NCI-H146 treated with DMSO at 0.1 percent for 48 hours (cell line): ENCODE measurements at regions not wholly inside any gene's neighbourhood (a gene's known extent, or its start where the extent isn't known, plus 50 kb on each side); places are given as distances from the start of the nearest gene placed in this dataset.

Experiments used
- DNase-seq: peaks from one replicate; lab custom pipeline; 2025; ENCODE audit not compliant: unreplicated experiment; lab: John Stamatoyannopoulos, UW

- DNase-seq = no peak
These were observed 468.2 kb upstream of the POU3F3 start for GRCh38 chr2:104385743-104386142.

- DNase-seq = no peak
These were observed 465.6 kb upstream of the POU3F3 start for GRCh38 chr2:104388296-104388695.

- no peak for DNase-seq
These were observed 451.1 kb upstream of the POU3F3 start for GRCh38 chr2:104402825-104403224.

- DNase-seq = no peak
These were observed 449.4 kb upstream of the POU3F3 start for GRCh38 chr2:104404526-104404925.

GRCh38 chr2:104405623-104406022, 448.3 kb upstream of the POU3F3 start:
- no peak for DNase-seq

GRCh38 chr2:104406261-104406726, 447.6 kb upstream of the POU3F3 start:
- no peak for DNase-seq

- no peak for DNase-seq
These were observed 446.3 kb upstream of the POU3F3 start for GRCh38 chr2:104407641-104408040.

GRCh38 chr2:104408266-104408665, 445.6 kb upstream of the POU3F3 start:
- no peak for DNase-seq

GRCh38 chr2:104410136-104410535, 443.8 kb upstream of the POU3F3 start:
- no peak for DNase-seq

GRCh38 chr2:104412384-104412783, 441.5 kb upstream of the POU3F3 start:
- no peak for DNase-seq

- DNase-seq = no peak
These were observed 440.0 kb upstream of the POU3F3 start for GRCh38 chr2:104413890-104414289.

- no peak for DNase-seq
These were observed 438.6 kb upstream of the POU3F3 start for GRCh38 chr2:104415284-104415683.

- no peak for DNase-seq
These were observed 437.4 kb upstream of the POU3F3 start for GRCh38 chr2:104416339-104417000.

GRCh38 chr2:104420420-104420819, 433.5 kb upstream of the POU3F3 start:
- DNase-seq = no peak

GRCh38 chr2:104420953-104421352, 433.0 kb upstream of the POU3F3 start:
- DNase-seq = no peak

GRCh38 chr2:104425850-104426595, 427.9 kb upstream of the POU3F3 start:
- DNase-seq = no peak

- no peak for DNase-seq
These were observed 425.8 kb upstream of the POU3F3 start for GRCh38 chr2:104428155-104428554.

- no peak for DNase-seq
These were observed 424.1 kb upstream of the POU3F3 start for GRCh38 chr2:104429639-104430358.

GRCh38 chr2:104430359-104430740, 423.6 kb upstream of the POU3F3 start:
- DNase-seq = no peak

GRCh38 chr2:104430852-104431251, 423.1 kb upstream of the POU3F3 start:
- DNase-seq = no peak

GRCh38 chr2:104431701-104432121, 422.2 kb upstream of the POU3F3 start:
- no peak for DNase-seq

GRCh38 chr2:104432401-104432800, 421.5 kb upstream of the POU3F3 start:
- DNase-seq = no peak
